Effector CD8-positive, alpha-beta T cell (primary cell): ENCODE measurements at regions not wholly inside any gene's neighbourhood (a gene's known extent, or its start where the extent isn't known, plus 50 kb on each side); places are given as distances from the start of the nearest gene placed in this dataset.

Experiments used
- DNase-seq: peaks from one replicate; lab custom pipeline; 2025; lab: John Stamatoyannopoulos, UW

GRCh38 chr3:66592927-66593625 lies 92.3 kb upstream of the LRIG1 start:
- DNase-seq: no peak

GRCh38 chr3:66593978-66594377 lies 93.2 kb upstream of the LRIG1 start:
- no peak for DNase-seq

- no peak for DNase-seq
Measured at GRCh38 chr3:66597308-66597863, 96.6 kb upstream of the LRIG1 start.

DNA sequence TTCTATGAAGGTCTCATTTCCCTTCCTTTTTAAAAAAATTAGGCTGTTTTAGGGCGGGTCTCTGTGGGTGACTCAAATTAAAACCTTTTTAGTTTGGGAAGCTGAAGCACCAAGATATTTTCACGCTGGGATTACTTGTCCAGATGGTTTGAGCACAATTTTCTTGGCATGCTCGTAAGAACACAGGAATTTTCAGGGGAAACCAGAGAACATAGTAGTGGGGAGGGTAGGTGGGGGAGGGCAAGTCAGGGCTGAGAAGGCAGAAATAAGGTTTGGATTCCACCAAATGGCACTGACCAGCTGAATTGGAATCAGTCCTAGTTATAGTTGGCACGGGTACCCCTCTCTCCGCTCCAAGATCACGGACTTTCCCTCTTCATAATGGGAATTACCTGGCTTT lies 97.3 kb upstream of the LRIG1 start:
- DNase-seq: no peak

- DNase-seq: no peak
Measured at GRCh38 chr3:66602237-66602636, 101.4 kb upstream of the LRIG1 start.

- DNase-seq: no peak
Measured at GRCh38 chr3:66602691-66603090, 101.9 kb upstream of the LRIG1 start.

DNA sequence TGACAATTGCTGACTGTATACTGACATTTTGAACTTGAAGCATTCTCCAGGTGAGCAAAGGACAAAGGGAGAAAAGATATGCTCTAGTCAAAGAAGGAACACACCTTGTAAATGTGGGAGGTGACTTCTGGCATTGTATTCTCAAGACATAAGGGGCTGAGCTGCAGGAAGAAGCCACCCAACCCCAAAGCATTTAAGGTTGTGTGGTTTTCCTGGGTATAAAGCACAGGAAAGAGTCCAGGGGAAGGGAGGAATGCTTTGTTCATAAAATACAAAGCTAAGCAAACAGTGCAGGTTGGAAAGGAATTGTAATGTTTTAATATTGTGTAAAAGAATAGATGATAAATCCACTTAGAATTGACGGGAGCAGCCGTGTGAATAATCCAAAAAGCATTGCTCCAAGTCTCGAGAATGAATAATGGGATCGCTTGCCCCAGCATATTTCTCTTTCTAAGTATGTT lies 102.4 kb upstream of the LRIG1 start:
- DNase-seq: no peak

- DNase-seq: no peak
Measured at GRCh38 chr3:66604481-66604880, 103.7 kb upstream of the LRIG1 start.

- no peak for DNase-seq
Measured at GRCh38 chr3:66606126-66606525, 105.3 kb upstream of the LRIG1 start.

DNA sequence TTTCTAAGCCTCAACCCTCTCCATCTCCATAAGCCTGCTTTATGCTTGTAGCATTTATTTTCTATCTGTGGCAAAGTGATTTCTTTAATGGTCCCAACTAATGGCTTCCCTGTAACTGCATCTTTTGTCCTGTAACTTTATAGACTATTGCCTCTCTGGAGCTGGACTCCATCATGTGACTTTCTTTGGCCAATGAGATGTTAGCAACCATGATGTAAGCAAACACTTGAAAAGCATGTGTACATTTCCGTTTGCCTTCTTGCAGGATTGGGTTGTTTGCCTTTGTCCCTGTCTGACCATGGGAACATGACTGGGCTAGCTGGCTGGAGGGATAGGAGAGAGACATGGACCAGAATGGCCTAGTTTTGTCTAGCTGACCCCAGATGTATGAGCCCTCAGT lies 106.0 kb upstream of the LRIG1 start:
- no peak for DNase-seq

- DNase-seq: no peak
Measured at GRCh38 chr3:66609660-66610561, 109.1 kb upstream of the LRIG1 start.

DNA sequence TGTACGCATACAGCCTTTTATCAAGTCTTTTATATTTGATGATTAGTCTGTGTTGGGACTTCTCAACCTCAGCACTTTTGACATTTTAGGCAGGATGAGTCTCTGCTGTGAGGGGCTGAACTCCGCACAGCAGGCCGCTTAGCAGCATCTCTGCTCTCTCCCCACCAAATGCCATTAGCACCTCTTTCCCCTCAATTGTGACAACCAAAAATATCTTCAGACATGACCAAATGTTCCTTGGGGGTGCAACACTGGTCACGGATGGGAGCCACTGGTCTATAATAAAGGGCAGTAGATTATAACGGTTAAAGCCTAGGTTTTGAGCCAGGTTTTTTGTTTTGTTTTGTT lies 109.7 kb upstream of the LRIG1 start:
- DNase-seq: no peak

- no peak for DNase-seq
Measured at GRCh38 chr3:66615643-66616301, 115.0 kb upstream of the LRIG1 start.

GRCh38 chr3:66617351-66617750 lies 116.5 kb upstream of the LRIG1 start:
- no peak for DNase-seq

GRCh38 chr3:66618066-66618465 lies 117.2 kb upstream of the LRIG1 start:
- no peak for DNase-seq

GRCh38 chr3:66620296-66620695 lies 119.5 kb upstream of the LRIG1 start:
- no peak for DNase-seq

DNA sequence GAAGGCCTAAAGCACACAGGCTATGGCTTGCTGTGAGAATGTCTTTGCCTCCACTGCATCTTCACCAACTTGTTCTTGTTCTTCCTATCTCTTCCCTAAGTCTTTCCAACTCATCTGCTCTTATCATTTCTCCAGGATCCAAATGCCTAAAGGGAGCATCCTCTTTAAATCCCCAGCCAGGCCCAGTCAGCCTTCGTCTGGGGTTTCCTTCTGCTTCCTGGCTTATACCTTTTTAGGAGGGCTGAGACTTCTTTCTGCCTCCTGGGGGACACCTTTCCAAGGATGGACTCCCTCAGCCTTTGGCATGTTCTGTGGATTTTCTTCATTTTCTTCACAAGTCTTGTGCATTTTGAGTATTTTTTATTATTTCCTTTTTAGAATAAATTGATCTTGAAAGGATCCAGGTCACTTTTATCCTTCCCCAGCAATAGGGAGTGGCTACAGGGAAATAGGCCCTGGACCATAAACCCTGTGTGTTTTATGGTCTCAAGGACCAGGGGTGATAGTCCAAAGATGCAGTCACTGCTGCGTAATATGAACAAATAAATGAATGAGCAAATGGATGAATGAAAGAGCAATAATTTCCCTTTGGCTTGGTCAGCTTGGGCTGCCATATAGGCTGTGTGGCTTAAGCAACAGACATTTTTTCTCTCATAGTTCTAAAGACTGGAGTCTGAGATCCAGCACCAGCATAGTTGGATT lies 122.1 kb upstream of the LRIG1 start:
- no peak for DNase-seq

- DNase-seq: no peak
Measured at GRCh38 chr3:66625505-66626216, 124.8 kb upstream of the LRIG1 start.

- no peak for DNase-seq
Measured at GRCh38 chr3:66629150-66629981, 128.5 kb upstream of the LRIG1 start.

DNA sequence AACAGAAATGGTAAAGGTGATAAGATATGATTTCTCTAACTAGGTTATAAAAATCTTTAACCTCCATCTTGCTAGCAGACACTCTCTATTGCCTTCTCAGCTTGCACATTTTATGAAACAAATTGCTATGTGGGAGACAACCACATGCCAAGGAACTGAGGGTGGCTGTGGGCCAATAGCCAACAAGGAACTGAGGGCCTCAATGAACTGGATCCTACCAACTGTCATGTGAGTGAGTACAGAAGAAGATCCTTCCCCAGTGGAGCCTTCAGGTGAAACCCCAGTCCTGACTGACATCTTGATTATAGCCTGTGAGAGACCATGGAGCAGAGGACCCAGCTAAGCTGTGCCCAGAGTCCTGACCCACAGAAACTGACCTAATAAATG lies 129.2 kb upstream of the LRIG1 start:
- no peak for DNase-seq
